ENCODE measurements at regions not wholly inside any gene's neighbourhood (a gene's known extent, or its start where the extent isn't known, plus 50 kb on each side); places are given as distances from the start of the nearest gene placed in this dataset.
"Not testable (repeated sequence)": the region's sequence is repeated elsewhere in the genome, so short reads cannot be mapped to it uniquely, and the experiment has no call there.

DNA sequence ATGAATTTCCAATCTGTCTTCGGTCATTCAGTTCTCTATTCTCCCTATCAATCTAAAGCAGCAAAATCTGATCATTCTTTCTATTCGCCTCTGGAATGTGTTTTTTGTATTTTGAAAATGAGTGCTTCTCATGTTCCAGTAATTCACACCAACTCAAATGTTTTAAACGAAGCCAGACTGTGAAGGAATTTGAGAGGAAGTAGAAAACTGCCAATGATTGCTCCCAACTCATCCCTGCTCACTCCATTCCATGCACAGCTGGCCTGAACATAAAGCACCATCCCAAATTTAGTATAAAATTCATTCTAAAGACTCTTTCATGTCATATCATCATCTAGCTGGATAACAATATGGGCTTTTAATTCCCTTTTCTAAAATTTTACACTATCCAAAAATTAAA lies 123.8 kb downstream of the DUSP6 start:
- Histone ChIP-seq H3K9ac (ENCODE audit: low read length) (no peak overlapping the region), H3K36me3 (ENCODE audit: control insufficient read depth, insufficient read depth, low read length) (no peaks in the 10 kb centered on the region), H3K27me3 (ENCODE audit: control insufficient read depth, insufficient read depth, low read length) (no peaks in the 10 kb centered on the region), H3K27ac (ENCODE audit: low read depth, low read length) (no peak overlapping the region), H3K9me3 (ENCODE audit: control insufficient read depth, insufficient read depth, low read depth, low read length) (no peaks in the 10 kb centered on the region), H3K4me3 (ENCODE audit: low read depth, low read length) (no peak overlapping the region), H3K4me1 (ENCODE audit: control insufficient read depth, insufficient read depth, low read length) (peaks cover 10% of the 10 kb centered on the region)

DNA sequence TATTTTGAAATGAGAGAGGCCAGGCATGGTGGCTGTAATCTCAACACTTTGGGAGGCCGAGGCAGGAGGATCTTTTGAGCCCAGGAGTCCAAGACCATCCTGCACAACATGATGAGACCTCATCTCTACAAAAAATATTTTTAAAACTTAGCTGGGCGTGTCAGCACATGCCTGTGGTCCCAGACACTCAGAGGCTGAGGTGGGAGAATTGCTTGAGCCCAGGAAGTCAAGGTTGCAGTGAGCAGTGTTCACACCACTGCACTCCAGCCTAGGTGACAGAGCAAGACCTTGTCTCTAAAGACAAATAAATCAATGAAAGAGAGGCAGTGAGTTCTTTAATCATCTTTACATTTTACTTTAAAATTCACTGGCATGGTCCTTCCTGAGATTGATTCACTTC lies 124.5 kb downstream of the DUSP6 start:
- no peaks in the 10 kb centered on the region for H3K36me3 ChIP-seq (ENCODE audit: control insufficient read depth, insufficient read depth, low read length)
- peaks cover 13% of the 10 kb centered on the region for H3K4me1 ChIP-seq (ENCODE audit: control insufficient read depth, insufficient read depth, low read length)
- no peaks in the 10 kb centered on the region for H3K9me3 ChIP-seq (ENCODE audit: control insufficient read depth, insufficient read depth, low read depth, low read length)
- H3K27ac ChIP-seq (ENCODE audit: low read depth, low read length), result no peak overlapping the region
- H3K4me3 ChIP-seq (ENCODE audit: low read depth, low read length), result no peak overlapping the region
- H3K27me3 ChIP-seq (ENCODE audit: control insufficient read depth, insufficient read depth, low read length), result no peaks in the 10 kb centered on the region
- H3K9ac ChIP-seq (ENCODE audit: low read length), result no peak overlapping the region

DNA sequence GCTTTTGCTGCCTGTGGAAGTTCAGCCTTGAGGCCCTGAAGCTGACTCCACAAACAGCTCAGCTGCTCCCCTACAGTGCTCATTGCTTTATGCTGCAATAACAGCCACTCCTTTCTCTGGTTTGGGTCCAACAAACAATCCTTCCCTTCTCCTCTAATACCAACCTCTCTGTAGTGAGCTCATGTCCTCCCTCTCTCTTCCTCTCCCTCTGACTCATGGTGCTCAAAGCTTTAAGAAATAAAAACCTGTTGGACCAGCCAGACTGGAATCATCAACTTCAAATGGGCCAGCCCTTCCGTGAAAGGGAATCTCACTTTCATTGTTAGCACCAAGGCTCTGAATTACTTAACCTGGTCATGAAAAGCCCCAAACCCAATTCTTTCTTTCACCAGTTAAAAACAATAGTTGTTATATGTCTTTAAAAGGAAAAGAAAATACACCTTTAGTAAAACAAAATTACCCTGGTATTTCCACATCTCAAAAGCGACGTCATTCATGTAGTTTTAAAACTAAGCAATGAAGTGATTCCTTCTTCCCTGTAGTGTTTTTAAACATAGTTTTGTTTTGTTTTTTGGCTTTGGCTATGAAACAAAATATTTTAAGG lies 126.4 kb downstream of the DUSP6 start:
- peaks cover 16% of the 10 kb centered on the region for H3K4me1 ChIP-seq (ENCODE audit: control insufficient read depth, insufficient read depth, low read length)
- no peaks in the 10 kb centered on the region for H3K27me3 ChIP-seq (ENCODE audit: control insufficient read depth, insufficient read depth, low read length)
- no peaks in the 10 kb centered on the region for H3K9me3 ChIP-seq (ENCODE audit: control insufficient read depth, insufficient read depth, low read depth, low read length)
- H3K9ac ChIP-seq (ENCODE audit: low read length), result no peak overlapping the region
- no peak overlapping the region; the same call in 1 of the 2 replicates for H3K27ac ChIP-seq (ENCODE audit: low read depth, low read length)
- no peak overlapping the region; the same call in 1 of the 2 replicates for H3K4me3 ChIP-seq (ENCODE audit: low read depth, low read length)
- H3K36me3 ChIP-seq (ENCODE audit: control insufficient read depth, insufficient read depth, low read length), result no peaks in the 10 kb centered on the region

DNA sequence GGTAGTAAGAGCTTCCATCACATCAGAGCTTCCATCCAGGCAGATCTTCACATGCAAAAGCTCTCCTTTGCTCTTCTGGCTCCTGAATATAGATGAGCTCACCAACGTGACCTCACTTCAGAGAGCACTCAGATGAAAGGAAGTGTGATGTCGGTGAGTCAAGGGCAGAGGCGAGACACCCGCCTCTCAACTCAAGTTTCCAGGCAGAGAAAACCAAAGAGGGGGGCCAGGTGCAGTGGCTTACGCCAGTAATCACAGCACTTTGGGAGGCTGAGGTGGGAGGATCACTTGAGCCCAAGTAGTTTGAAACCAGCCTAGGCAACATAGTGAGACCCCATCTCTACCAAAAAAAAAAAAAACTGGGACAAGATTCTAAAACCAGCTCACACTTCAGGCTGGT lies 126.9 kb downstream of the DUSP6 start:
- H3K27me3 ChIP-seq (ENCODE audit: control insufficient read depth, insufficient read depth, low read length), result no peaks in the 10 kb centered on the region
- H3K27ac ChIP-seq (ENCODE audit: low read depth, low read length), result no peak overlapping the region; the same call in 1 of the 2 replicates
- H3K36me3 ChIP-seq (ENCODE audit: control insufficient read depth, insufficient read depth, low read length), result no peaks in the 10 kb centered on the region
- no peak overlapping the region for H3K9ac ChIP-seq (ENCODE audit: low read length)
- H3K9me3 ChIP-seq (ENCODE audit: control insufficient read depth, insufficient read depth, low read depth, low read length), result no peaks in the 10 kb centered on the region
- H3K4me3 ChIP-seq (ENCODE audit: low read depth, low read length), result no peak overlapping the region; the same call in 1 of the 2 replicates
- H3K4me1 ChIP-seq (ENCODE audit: control insufficient read depth, insufficient read depth, low read length), result peaks cover 16% of the 10 kb centered on the region

DNA sequence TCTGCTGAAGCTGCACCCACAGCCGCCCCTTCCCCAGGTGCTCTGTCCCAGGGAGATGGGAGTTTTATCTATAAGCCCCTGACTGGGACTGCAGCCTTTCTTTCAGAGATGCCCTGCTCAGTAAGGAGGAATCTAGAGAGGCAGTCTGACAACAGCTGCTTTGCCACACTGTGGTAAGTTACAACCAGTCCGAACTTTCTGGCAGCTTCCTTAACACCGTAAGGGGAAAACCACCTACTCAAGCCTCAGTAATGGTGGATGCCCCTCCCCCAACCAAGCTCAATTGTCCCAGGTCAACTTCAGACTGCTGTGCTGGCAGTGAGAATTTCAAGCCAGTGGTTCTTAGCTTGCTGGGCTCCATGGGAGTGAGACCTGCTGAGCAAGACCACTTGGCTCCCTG lies 129.7 kb downstream of the DUSP6 start:
- peaks cover 16% of the 10 kb centered on the region for H3K4me1 ChIP-seq (ENCODE audit: control insufficient read depth, insufficient read depth, low read length)
- not testable (repeated sequence) for H3K27me3 ChIP-seq (ENCODE audit: control insufficient read depth, insufficient read depth, low read length); H3K36me3 ChIP-seq (ENCODE audit: control insufficient read depth, insufficient read depth, low read length); H3K4me3 ChIP-seq (ENCODE audit: low read depth, low read length); H3K9me3 ChIP-seq (ENCODE audit: control insufficient read depth, insufficient read depth, low read depth, low read length); H3K9ac ChIP-seq (ENCODE audit: low read length); H3K27ac ChIP-seq (ENCODE audit: low read depth, low read length)

DNA sequence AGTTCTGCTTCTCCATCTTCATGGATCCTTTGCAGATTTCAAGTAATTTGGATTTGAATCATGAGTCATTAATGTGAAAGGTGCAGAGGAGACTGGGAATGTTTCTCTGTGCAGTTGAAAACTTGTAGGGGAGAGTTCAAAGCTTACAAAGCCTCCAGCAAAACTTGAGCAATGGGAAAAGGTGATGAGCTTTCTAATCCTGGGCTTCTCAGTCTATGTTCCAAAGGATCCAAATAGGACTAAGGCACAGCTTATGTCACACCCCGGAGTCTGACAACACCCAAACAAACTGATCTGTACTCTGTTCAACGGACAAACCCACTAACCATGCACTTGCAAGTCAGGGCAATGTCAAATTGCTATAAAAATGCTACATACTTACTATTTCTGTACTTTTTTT lies 134.8 kb downstream of the DUSP6 start:
- Histone ChIP-seq H3K27me3 (ENCODE audit: control insufficient read depth, insufficient read depth, low read length) (no peaks in the 10 kb centered on the region), H3K36me3 (ENCODE audit: control insufficient read depth, insufficient read depth, low read length) (no peaks in the 10 kb centered on the region), H3K9ac (ENCODE audit: low read length) (no peak overlapping the region), H3K4me1 (ENCODE audit: control insufficient read depth, insufficient read depth, low read length) (no peaks in the 10 kb centered on the region), H3K27ac (ENCODE audit: low read depth, low read length) (no peak overlapping the region), H3K9me3 (ENCODE audit: control insufficient read depth, insufficient read depth, low read depth, low read length) (no peaks in the 10 kb centered on the region), H3K4me3 (ENCODE audit: low read depth, low read length) (no peak overlapping the region)

DNA sequence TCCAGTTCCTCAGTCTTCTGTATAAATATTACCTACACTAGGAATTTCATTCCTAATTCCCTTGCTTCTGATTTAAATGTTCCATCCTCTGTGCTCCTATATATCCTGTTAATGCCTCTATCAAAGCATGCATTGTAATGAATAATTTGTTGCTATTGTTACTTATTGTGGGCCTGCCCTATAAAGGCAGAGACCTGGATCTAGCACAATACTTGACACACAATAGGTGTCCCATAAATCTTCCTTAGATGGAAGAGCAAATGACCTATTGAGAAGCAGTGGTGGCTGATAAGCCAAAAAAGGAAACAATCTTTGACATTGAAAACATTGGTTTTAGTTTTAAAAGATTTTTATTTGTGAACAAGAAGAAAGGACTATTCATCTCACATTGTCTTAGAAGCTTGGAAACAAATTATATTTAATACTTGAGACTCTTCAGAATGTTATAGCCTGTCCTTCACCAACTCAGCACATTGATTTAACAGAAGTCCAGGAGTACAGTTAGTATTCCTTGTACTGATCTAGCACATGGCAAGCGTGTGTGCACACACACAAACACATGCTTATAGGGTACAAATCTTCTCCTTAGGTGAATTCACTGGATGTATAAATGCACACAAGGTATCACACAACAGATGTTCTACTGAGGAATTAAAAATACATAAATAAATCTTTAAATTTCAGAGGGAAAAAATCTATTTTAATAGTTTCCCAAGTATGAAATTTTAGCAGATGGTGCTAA lies 135.9 kb downstream of the DUSP6 start:
- H3K9ac ChIP-seq (ENCODE audit: low read length), result no peak overlapping the region
- H3K4me3 ChIP-seq (ENCODE audit: low read depth, low read length), result no peak overlapping the region
- no peaks in the 10 kb centered on the region for H3K36me3 ChIP-seq (ENCODE audit: control insufficient read depth, insufficient read depth, low read length)

DNA sequence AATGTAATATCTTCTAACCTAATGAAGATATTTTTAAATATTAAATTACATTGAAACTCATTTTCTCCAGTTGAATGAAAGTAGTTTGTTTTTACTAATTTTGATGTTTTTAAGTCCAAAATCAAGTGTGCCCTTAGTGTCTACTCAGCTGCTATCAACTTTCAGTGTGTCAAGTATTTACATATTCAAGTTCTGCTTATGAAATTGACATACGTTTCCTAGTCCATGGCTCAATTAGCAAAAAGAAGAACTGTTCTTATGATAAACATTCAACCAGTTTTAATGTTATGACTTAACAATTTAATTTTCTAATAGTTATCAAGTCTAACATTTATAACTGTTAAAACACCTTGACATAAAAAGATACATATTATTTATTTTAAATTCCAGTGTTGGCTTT lies 137.1 kb downstream of the DUSP6 start:
- Histone ChIP-seq H3K9me3 (ENCODE audit: control insufficient read depth, insufficient read depth, low read depth, low read length) (no peaks in the 10 kb centered on the region), H3K36me3 (ENCODE audit: control insufficient read depth, insufficient read depth, low read length) (no peaks in the 10 kb centered on the region), H3K9ac (ENCODE audit: low read length) (no peak overlapping the region), H3K4me1 (ENCODE audit: control insufficient read depth, insufficient read depth, low read length) (no peaks in the 10 kb centered on the region; the same call in 1 of the 2 replicates), H3K27me3 (ENCODE audit: control insufficient read depth, insufficient read depth, low read length) (no peaks in the 10 kb centered on the region), H3K4me3 (ENCODE audit: low read depth, low read length) (no peak overlapping the region), H3K27ac (ENCODE audit: low read depth, low read length) (no peak overlapping the region)

More for the DNA sequence above, 135.9 kb downstream of the DUSP6 start:
- Histone ChIP-seq H3K27ac (ENCODE audit: low read depth, low read length) (no peak overlapping the region), H3K27me3 (ENCODE audit: control insufficient read depth, insufficient read depth, low read length) (no peaks in the 10 kb centered on the region), H3K9me3 (ENCODE audit: control insufficient read depth, insufficient read depth, low read depth, low read length) (no peaks in the 10 kb centered on the region), H3K4me1 (ENCODE audit: control insufficient read depth, insufficient read depth, low read length) (no peaks in the 10 kb centered on the region; the same call in 1 of the 2 replicates)

DNA sequence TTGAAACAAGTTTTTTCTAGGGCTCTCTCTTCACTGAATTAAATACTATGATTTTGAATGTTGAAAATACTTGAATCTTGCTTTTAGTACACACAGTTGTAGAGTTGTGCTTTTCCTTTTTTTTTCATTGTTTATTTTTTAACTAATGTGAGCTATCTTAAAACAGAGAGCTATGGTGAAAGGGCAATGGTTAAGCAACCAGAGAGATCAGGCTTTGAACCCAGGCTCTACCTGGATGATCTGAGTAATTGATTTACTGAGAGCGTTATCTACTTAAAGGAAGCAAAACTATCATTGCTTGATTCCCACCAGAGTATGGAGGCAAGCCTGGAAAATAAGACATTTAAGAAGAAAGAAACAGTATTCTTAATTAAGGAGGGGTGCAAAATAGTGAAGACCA lies 138.6 kb downstream of the DUSP6 start:
- Histone ChIP-seq H3K4me1 (ENCODE audit: control insufficient read depth, insufficient read depth, low read length) (peaks cover 6% of the 10 kb centered on the region; the same call in 1 of the 2 replicates), H3K36me3 (ENCODE audit: control insufficient read depth, insufficient read depth, low read length) (no peaks in the 10 kb centered on the region), H3K27me3 (ENCODE audit: control insufficient read depth, insufficient read depth, low read length) (no peaks in the 10 kb centered on the region), H3K9me3 (ENCODE audit: control insufficient read depth, insufficient read depth, low read depth, low read length) (no peaks in the 10 kb centered on the region), H3K9ac (ENCODE audit: low read length) (no peak overlapping the region), H3K4me3 (ENCODE audit: low read depth, low read length) (no peak overlapping the region), H3K27ac (ENCODE audit: low read depth, low read length) (no peak overlapping the region)

DNA sequence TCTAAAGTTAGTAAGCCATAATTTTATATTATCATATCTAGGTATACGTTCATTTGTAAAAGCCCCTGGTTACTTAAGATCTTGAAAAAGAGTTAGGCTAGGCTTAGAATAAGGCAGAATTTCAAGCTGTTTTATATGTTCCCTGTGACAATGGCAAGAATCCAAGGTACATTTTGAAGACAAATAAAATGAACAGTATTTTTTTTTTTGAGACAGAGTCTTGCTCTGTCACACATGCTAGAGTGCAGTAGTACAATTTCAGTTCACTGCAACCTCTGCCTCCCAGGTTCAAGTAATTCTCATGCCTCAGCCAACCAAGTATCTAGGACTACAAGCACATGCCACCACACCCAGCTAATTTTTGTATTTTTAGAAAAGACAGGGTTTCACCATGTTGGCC lies 139.2 kb downstream of the DUSP6 start:
- H3K9me3 ChIP-seq (ENCODE audit: control insufficient read depth, insufficient read depth, low read depth, low read length), result no peaks in the 10 kb centered on the region
- H3K27me3 ChIP-seq (ENCODE audit: control insufficient read depth, insufficient read depth, low read length), result no peaks in the 10 kb centered on the region
- H3K4me3 ChIP-seq (ENCODE audit: low read depth, low read length), result no peak overlapping the region
- no peak overlapping the region for H3K27ac ChIP-seq (ENCODE audit: low read depth, low read length)
- H3K4me1 ChIP-seq (ENCODE audit: control insufficient read depth, insufficient read depth, low read length), result peaks cover 10% of the 10 kb centered on the region; the same call in 1 of the 2 replicates
- H3K36me3 ChIP-seq (ENCODE audit: control insufficient read depth, insufficient read depth, low read length), result no peaks in the 10 kb centered on the region
- no peak overlapping the region for H3K9ac ChIP-seq (ENCODE audit: low read length)

DNA sequence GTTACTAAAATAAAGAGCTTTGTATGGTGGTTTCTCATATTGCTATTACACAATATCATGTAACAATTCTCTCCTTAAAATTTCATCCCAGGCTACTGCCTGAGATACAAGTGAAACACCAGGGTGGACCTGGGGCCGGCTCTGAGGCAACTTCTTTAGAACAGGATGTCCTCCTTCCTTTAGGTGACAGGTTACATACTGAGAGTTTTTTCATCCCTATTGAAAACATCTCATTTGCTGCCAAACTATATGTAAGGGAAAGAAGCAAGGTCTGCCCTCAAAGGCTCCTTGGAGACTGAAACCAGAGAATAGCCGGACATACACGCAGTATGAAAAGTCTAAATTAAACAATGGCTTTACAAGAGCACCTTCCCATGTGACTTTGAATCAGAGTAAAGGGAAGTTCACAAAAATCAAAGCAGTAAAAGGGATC lies 139.9 kb downstream of the DUSP6 start:
- Histone ChIP-seq H3K9me3 (ENCODE audit: control insufficient read depth, insufficient read depth, low read depth, low read length) (no peaks in the 10 kb centered on the region), H3K27me3 (ENCODE audit: control insufficient read depth, insufficient read depth, low read length) (no peaks in the 10 kb centered on the region), H3K9ac (ENCODE audit: low read length) (no peak overlapping the region), H3K4me1 (ENCODE audit: control insufficient read depth, insufficient read depth, low read length) (peaks cover 10% of the 10 kb centered on the region; the same call in 1 of the 2 replicates), H3K4me3 (ENCODE audit: low read depth, low read length) (no peak overlapping the region), H3K27ac (ENCODE audit: low read depth, low read length) (no peak overlapping the region), H3K36me3 (ENCODE audit: control insufficient read depth, insufficient read depth, low read length) (no peaks in the 10 kb centered on the region)
